ENCODE measurements at regions not wholly inside any gene's neighbourhood (a gene's known extent, or its start where the extent isn't known, plus 50 kb on each side); places are given as distances from the start of the nearest gene placed in this dataset.
"Not testable (repeated sequence)": the region's sequence is repeated elsewhere in the genome, so short reads cannot be mapped to it uniquely, and the experiment has no call there.

DNA sequence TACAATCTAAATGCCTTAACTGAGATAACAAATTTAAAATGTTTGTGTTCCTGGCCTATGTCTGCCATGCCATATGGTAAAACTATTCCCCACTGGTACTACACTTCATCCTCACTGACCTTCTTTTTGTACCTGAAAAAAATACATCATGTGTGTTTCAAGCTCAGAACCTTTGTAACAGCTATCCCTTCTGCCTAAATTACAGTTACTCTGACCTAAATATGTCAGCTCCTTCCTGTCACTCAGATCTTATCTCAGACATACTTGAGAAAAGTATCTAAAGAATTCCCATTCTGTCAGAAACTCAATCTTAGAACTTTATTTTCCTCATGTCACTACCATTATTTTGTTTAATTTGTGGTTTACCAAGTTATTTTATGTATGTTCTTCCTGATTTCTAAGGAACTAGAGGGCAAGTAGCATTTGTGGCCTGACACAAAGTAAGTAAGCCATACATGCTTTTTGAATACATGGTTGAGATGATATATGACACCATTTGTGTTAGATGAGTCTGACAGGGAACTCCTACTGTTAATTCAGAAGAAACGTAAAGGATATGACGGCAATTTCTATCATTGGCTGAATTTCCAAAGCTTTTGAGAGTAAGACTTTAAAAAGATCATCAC lies 456.5 kb upstream of the NDST3 start:
- no peak for DNase-seq

DNA sequence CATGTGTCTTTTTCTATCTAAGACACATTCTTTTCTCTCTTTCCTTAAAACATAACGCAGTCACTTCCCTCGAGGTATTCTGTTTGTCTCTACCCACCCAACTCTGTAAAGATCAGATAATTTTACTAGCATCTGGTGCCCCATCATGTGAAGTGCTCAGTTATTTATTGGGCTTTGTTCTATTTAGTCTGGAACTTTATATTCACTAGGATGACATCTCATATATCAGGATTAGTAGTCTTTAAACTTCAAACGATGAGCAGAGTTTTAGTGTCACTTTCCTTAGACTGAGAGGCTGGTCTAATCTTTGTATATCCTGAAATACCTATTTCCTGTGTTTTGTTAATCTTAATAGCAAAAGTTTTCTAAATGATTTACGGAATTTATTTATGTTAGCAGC lies 445.5 kb upstream of the NDST3 start:
- no peak for DNase-seq

DNA sequence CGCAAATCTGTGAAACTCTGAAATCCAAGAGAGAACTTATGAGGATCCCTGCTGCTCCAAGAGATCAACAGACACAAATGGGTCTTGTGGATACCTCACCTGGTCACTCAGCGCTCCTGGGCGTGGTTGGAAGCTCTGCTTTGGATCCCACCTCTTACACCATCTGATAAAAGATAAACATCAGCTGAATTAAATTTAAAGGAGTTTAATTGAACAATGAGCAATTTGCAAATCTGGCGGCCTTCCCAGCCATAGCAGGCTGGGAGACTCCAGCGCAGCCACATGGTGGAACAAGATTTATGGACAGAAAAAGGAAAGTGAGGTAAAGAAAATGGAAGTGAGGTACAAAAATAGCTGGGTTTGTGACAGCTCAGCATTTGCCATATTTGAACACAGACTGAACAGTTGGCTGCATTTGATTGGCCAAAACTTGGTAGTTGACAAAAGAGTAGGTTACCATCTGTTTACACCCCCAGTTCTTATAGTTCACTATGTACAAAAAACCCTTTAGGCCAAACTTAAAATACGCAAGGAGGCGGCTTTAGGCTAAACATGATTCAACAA lies 437.3 kb upstream of the NDST3 start:
- DNase-seq, result no peak

DNA sequence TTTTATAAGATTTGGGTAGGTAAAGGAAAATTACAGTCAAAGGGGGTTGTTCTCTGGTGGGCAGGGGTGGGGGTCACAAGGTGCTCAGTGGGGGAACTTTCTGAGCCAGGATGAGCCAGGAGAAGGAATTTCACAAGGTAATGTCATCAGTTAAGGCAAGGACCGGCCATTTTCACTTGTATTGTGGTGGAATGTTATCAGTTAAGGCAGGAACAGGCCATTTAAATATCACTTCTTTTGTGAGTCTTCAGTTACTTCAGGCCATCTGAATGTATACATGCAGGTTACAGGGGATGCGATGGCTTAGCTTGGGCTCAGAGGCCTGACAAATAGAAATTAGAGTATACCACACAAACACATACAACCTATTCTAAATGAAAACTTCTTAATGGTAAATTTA lies 434.9 kb upstream of the NDST3 start:
- DNase-seq, result not testable (repeated sequence)

DNA sequence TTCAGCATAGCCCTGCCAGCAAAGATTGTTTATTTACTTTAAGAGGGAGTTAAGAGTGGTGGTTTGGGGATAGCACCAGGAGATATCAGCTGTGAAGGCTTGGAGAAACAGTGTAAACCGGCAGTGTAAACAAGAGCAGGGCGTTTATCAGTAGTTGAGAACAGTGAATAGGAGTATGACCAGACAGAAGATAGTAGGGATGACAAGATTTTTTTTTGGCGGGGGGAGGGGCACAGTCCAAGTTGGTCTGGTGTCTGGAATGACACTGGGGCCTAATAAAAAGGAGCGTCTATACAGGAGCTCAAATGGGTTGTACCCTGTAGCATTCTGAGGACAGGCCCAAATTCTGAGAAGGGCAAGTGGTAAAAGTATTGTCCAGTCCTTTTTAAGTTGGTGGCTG lies 433.4 kb upstream of the NDST3 start:
- DNase-seq, result not testable (repeated sequence)

DNA sequence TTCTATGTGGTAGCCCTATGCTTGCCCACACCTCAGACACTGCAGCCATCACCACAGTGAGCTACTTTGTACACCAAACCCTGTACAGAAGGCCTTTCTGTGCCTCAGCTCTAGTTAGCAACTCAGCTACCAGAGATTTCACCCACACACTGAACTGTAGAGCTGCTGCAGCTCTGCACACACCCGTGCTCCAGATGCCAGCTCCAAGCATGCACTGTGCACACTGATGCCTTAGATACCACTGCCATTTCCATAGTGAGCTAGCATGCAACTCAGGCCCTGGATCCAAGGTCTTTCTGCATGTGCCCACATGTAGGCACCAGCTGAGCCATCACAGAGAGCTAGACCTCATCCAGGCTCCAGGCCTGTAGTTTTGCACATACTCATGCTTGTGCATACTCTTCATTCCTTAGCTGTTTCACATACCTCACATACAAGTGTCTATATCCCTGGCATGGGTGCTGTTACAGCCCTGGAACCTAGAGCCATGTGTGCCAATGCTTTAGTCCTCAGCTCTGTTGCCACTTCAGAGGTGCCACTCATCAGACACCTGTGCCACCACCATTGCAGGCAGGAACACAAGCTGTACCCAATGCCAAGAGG lies 423.5 kb upstream of the NDST3 start:
- no peak for DNase-seq

DNA sequence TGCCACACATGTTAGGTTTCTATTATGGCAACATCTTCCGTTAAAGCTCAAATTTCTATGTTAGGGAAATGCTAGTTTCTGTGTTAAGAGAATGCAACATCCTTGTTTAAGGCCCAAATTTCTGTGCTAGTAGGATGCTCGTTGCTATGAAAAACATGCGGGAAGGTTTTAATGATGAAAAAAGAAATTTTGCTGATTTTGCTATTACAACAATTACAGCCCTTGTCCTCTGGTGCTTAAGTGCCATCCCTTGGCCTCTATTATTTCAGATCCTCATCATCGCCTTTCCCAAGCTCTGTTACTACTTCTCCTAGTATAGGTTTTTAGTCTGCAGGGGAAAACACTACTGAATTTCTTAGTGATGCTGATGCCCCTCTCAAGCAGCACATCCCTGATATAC lies 412.6 kb upstream of the NDST3 start:
- no peak for DNase-seq

DNA sequence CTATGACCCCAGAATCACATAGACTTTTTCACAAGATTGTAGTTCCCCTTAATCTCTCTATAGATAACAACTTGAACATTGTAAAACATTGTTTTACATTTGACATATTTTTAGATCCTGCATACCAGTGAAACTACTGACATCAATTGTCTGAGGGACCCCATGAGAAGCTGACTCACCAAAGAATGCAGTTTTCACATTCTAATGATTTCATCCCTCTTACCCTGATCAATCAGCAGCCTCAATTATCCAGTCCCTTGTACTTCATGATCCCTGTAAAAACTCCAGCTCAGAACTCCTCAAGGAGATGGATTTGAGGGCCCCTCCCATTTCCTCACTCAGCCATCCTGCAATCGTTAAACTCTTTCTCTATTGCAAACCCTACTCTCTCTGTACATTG lies 411.0 kb upstream of the NDST3 start:
- DNase-seq, result no peak

DNA sequence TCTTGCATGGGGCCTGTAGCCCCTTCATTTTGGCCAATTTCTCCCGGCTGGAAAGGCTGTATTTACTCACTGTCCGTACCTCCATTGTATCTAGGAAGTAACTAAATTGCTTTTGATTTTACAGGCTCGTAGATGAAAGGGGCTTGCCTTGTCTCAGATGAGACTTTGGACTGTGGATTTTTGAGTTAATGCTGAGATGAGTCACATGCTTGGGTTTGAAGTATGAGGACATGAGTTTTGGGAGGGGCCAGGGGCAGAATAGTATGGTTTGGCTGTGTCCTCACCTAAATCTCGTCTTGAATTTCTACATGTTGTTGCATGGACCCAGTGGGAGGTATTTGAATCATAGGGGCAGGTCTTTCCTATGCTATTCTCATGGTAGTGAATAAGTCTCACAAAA lies 407.6 kb upstream of the NDST3 start:
- DNase-seq, result no peak

DNA sequence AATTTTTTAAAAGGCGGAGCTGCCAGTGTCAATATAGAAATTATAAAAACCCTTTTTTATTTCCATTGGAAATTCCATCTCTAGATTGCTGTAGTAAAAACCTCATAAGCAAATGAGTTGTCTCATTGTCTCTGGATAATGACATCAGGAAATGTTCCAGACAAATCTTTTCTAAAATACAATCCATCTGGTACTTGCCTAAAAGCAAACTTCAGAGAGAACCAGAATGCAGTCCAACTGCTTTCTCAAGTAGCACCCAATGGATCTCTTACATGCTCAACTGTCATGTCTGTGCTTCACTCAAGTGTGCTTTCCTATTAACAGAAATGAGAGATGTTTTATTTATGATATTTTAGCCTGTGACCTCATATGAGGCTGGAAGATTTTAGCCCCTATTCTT lies 399.6 kb upstream of the NDST3 start:
- DNase-seq, result no peak

DNA sequence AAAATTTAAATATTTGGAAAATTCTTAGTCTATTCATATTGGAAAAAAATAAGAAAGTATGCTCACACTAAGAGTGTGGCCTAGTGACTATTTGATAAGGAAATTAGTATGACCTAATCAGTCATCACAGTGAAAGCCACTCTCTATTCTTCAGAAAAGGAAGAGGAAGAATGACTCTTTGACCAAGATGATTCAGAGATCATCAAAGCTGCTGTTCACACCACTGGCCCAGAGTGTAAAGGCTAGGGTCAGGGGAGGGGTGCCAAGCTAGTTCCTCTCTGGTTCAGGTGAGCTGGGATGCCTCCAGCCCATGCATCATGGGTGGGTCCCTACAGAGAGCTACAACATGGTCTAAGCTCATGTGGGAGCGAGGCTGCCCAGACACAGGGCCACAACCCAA lies 396.9 kb upstream of the NDST3 start:
- no peak for DNase-seq

DNA sequence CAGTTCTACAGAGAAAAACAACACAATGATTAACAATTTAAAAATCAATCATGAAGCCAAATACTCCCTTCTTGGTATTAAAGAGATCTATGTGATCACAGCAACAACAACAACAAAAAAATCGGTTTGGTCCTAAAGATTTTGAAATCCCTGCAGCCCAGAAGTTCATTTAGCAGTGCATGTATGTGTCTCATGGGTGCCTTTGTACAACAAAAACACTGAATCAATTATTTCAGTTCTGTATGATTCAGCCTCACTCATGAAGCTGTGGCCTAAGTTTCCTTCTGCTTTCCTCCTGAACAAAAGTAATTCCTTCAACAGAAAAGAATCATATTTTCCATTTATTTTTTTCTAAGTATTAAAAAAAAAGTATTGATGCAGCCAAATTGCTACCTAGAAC lies 393.4 kb upstream of the NDST3 start:
- DNase-seq, result no peak

DNA sequence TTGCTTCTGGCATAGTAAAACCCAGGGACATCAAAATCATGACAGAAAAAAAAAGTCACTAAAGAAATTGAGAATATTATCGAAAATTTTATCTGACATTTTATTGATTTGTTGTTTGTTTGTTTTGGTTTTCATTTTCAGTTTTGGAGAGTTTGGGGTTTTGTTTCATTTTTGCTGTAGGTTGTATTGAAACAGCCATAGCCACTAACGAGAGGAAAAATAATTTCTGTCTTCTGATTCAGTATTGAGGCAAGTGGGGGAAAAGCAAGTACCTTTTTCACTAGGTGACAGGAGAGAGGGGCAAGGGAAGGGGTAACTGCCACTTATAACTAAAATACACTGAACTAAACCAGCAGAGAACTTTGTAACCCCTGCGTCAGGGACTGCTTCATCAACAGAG lies 392.8 kb upstream of the NDST3 start:
- DNase-seq, result no peak

DNA sequence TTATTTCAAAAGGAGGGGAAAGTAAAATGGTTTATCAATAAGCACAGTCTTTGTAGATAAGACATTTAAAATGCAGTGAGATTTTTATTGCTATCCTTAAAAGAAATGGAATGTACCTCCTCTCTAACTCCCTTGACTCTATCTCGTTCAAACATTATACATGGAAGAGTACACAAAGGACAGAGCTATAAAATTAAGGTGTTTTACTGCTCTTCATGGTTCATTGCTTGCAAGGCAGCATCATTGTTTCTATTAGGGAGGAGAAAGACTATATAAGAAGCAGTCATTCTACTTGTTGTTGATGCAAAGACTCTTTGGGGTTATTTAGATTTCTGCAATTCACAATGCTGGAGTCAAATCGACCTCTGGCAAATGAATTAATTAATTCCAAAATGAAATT lies 380.2 kb upstream of the NDST3 start:
- DNase-seq, result no peak

DNA sequence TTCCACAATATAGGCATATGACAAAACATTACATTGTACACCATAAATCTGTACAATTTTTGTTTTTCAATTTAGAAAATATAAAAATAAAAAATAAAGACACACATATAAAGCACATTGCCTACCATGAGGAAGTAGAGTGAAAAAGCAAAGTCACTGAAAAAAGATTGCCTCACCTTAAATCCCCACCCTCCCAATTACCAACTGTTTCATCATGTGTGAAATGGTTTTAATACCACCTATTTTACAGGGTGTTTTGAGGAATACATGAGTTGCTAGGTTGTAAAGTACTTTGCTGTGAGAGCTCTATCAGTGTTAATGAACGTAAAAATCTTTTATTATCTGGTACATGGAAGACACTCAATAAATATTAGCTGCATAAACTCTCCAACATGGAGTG lies 373.6 kb upstream of the NDST3 start:
- no peak for DNase-seq

DNA sequence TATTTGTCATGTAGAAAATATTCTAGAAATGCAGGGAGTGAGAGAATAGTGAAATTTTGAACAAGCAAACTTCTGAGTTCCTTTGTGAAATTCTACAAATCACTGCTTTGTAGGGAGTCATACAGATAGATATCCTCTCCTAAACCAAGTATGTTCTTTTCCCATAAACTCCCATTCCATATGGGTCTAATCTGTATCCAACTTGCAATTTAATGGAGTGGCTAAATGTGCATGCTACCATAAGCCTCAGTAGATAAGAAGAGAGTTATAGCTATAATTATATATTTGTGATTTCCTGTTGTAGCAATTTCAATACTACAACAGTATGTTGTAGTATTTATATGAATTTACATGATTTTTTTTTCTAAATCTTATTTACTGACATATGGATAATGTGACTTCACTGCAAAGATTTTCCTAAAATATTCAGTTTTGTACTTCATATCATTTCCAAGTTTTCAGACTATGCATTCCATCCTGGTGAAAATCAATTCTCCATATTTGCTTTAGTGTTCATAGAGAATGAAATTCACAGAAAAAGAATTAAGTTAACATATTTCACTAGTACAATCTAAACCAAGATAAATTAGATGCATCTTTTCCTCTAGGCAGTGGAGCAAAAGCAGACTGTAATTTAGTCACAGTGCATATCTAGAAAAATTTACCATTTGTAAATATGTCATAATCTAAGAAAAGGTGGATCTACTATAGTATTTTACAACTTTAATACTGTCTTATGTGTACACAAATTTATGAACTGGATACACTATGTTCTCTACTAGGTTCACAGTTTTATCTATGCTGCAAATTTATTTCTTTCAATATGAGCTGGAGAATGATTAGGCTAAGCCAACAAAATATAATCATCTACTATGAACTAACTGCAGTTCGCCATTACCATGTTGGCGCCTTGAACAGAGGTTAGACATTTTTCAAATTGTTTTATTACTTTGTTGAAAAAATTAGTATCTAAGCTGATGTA lies 372.9 kb upstream of the NDST3 start:
- no peak for DNase-seq

DNA sequence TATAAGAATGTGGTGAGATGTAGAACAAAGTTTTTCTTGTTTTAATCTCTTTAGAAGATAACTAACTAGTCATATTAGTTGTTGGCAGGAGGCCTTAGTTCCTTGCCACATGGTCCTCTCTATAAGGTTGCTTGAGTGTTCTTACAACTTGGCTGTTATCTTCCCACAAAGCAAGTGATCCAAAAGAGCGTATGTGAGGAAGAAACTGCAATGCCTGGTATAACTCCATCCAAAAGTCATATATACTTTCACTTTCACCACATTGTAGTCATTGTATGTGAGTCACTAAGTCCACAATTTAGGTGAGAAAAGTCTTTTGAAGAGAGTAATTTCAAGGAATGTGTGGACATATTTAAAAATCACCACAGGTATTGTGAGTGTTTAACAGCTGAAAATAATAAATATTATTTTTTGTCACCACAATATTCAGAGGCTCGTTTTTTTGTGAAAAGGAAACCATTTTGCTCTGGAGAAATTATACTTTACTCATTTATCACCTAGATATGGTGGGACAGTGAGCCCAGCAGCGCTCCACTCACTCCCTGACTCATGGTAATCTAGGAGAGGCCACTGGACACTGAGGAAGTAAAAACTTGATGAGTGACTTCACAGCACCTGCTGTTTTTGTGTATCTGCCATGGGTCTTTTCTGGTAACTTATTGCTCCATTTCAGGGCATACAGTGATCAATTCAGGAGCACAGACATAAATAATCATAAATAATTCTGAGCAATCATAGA lies 369.4 kb upstream of the NDST3 start:
- no peak for DNase-seq

DNA sequence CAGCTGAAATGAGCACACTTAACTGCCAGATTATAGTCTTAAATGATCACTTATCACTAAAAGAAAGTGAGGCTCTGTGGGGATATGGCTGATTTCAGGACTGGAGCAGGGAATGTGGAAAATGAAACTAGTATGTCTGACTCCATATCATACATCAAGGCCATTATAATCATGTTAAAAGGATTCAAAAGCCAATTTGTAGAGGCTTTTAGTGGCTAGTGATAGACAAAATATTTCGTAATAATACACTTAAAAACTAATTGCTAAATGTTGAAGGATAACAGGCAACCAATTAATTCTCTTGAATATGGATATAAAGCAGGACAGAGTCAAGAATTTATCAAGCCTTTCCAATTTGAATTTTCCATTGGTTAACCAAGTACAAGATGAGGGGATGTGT lies 358.1 kb upstream of the NDST3 start:
- no peak for DNase-seq

DNA sequence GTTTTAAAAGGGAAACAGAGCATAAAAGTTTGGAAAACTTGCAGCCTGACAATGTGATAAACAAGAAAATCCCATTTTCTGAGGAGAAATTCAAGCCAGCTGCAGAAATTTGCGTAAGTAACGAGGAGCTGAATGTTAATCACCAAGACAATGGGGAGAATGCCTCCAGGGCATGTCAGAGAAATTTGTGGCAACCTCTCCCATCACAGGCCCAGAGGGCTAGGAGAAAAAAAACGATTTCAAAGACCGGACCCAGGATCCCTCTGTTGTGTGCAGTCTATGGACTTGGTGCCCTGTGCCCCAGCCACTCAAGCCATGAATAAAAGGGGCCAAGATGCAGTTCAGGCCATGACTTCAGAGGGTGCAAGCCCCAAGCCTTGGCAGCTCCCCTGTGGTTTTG lies 355.4 kb upstream of the NDST3 start:
- DNase-seq, result no peak

DNA sequence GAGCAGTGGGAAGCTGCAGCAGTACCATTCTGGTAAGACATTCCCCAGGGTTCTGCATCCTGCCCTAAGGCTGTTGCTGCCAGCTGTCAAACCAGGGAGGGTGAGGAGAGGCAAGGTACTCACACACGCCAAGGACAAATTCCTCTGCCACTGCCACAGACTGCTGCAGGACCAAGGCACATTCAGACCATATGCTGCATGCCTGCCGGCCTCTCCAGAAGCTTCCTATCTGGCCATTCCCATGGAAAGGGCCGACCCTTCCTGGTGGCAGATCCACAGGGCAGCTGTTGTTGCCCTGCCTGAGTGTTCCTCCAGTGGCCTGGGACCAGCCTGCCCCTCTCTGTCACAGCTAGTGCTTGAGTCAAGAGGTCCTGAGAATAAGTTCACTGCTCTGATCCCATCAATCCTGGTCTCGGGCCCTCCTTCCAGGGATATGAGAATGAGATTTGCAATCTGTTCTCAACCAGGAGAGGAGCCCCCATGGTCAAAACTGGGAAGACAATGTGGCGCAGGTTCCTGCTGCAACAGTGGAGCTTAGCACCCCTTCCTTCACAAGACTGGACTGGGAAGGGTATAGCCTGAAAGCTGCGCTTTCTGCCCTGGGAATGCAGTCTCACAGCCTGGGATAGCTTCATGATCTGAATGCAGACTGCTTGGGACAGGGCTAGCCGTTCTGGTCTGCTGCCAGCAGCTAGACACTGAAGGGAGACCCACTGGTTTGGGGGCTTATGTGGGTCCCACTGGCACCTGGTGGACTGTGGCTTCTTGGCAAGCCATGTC lies 342.5 kb upstream of the NDST3 start:
- DNase-seq, result no peak

DNA sequence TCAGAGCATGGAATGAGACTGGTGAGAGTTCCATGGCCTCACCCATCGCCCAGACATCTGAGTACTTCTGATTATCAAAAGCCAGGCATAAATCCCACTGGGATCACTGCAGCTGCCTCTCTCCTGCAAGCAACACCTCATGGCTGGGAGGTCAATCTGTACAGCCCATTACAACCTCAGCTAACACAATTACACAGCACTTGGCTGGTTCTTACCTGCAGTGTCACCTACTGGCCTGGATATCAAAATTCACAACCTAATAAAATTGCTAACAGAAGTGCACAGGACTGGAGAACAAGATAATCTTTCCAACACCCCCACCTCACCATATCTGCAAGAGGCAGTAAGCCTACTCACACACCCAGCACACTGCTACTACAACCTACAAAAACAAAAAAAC lies 341.7 kb upstream of the NDST3 start:
- no peak for DNase-seq

DNA sequence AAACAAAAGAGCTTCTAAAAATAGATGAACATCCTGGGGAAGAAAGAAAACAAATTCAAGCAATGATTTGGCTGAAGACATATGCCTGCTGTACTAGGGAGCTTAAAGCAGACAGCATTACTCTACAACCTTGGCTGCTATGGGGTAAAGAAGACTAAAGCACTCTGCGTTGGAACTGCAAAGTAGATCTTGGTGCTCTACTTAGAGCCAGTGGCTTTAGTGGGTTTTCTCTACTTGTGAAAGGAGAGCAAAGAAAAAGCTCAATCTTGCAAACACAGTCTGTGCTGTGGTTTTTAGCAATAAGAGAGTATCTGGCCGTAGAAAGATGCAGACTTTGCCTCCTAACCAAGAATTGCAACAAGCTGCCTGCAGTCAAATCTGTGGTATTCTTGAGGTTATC lies 334.7 kb upstream of the NDST3 start:
- no peak for DNase-seq

Measured in DMS153 (cell line).